GM13976 (cell line): ENCODE measurements at regions not wholly inside any gene's neighbourhood (a gene's known extent, or its start where the extent isn't known, plus 50 kb on each side); places are given as distances from the start of the nearest gene placed in this dataset.

Experiments
- DNase-seq: peaks from one replicate; pipeline ENCODE4 v3.0.0; 2012; ENCODE audit warnings: low spot score
- in situ Hi-C: fragments of 300-500 bp; cut with MboI; formaldehyde crosslinking; loops from one replicate; pipeline ENCODE4 v1.12.0; 2022; ENCODE audit warnings: low sequenced_read_pairs, mixed read lengths, inconsistent platforms; ENCODE audit not compliant: unreplicated experiment
- TF ChIP-seq, protein P1 (sequence below): IDR thresholded peaks from 2 replicates; pipeline ENCODE4 v1.5.1; 2012; ENCODE audit warnings: borderline replicate concordance, mild to moderate bottlenecking; ENCODE audit not compliant: insufficient read depth; ENCODE audit errors: extremely low read depth, missing control alignments, control extremely low read depth

DNA sequence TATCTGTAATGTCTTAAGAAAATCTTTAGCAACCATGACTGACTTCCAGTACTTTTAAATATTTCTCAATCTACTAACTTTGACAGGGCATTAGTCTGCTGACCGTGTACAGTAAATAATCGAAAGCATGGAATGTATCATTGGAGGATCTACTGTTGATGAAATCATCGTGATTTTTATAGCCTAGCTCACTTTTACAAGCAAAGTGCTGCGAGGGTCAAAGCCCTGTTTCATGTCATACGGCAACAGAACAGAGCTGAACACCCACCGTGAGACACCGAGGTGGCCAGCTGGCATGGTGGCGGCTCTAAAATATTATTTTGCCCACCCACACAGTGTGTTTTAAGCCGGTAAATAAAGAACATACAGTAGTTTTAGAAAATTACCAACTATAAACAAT, 679.3 kb downstream of the FAT4 start:
- in situ Hi-C loops: no loop called here
- no peak for DNase-seq
- TF ChIP-seq, protein P1, sequence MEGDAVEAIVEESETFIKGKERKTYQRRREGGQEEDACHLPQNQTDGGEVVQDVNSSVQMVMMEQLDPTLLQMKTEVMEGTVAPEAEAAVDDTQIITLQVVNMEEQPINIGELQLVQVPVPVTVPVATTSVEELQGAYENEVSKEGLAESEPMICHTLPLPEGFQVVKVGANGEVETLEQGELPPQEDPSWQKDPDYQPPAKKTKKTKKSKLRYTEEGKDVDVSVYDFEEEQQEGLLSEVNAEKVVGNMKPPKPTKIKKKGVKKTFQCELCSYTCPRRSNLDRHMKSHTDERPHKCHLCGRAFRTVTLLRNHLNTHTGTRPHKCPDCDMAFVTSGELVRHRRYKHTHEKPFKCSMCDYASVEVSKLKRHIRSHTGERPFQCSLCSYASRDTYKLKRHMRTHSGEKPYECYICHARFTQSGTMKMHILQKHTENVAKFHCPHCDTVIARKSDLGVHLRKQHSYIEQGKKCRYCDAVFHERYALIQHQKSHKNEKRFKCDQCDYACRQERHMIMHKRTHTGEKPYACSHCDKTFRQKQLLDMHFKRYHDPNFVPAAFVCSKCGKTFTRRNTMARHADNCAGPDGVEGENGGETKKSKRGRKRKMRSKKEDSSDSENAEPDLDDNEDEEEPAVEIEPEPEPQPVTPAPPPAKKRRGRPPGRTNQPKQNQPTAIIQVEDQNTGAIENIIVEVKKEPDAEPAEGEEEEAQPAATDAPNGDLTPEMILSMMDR: no peak

DNA sequence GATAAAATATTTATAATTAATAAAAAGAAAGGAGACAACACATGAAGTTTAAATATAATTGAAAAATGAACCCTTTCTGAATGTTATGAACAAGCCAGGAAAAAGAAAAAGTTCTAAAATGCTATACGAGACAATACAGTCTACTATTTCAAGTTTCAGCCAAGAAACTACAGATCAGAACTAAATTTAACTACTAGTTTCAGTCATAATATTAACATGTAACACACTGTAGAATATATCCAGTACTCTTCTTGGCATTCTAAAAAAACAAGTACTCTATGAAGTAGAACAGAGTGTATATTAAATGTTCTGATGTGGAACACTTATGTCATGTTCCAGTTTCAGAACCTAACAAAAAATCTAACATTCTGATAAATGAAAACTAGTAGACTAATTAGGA, 679.7 kb downstream of the FAT4 start:
- in situ Hi-C loops: no loop called here
- TF ChIP-seq, protein P1: no peak
- no peak for DNase-seq

DNA sequence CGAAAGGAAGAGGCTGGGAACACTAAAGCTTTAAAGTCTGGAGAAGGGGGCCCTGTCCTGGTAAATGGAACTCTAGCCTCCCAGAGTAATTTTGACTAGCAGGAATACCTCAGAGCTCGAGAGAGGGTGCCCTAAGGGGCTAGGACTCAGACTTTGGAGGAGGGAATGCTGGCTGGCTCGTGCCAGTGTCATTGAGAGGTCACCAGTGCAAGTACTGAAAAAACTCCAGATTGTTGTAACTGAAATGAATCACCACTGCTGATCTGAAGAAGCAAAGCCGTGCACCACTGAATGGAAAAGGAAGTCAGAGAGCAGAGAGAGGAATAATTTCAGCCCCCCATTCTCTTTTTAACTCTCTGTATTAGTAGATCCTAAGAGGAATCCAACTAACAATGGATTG, 690.2 kb downstream of the FAT4 start:
- TF ChIP-seq, protein P1: no peak
- in situ Hi-C loops: no loop called here
- DNase-seq: no peak

DNA sequence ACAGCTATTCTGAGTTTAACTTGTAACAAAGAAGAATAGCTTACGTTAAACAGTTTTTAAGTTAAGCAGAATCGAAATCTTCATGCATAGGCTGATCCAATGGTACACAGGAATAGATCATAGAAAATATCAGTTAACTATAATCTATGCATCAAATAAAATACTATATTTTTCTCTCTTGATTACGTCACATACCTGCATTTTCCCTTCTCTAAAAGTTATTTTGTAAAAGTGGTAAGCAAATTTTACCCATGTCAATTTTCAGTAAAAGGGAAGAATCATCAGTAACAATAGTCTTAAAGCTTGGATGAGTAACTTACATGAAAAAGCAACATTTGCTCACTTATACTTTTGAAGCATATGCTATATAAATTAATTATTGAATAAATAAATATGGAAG, 692.4 kb downstream of the FAT4 start:
- in situ Hi-C loops: no loop called here
- DNase-seq: no peak
- TF ChIP-seq, protein P1: no peak

DNA sequence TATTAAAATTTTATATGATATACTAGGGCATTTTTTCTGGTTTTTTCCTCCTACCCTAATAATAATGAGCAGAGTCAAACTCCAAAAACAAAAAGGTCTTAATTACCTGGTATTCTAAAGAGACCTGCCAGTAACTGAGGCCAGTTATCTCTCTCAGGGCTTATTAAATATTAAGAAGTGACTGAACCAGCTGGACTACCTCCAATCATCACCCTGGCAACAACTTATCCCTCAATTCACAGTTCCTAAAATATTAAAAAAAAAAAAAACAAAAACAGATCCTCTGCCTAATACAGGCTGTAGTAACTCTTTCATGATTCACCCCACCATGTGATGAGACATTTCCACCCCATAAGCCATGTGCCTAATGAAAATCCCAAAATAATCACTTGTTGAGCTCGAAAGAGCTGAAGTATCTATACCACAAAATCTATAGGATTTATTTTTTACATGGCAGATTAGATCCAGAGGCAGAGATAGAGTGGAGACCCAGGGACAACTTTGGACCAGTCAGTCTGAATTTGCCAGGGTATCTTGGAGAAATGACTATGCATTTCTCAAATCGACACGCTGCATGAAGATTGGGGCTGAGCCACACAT, 698.0 kb downstream of the FAT4 start:
- TF ChIP-seq, protein P1: no peak
- no peak for DNase-seq
- in situ Hi-C loops: no loop called here

DNA sequence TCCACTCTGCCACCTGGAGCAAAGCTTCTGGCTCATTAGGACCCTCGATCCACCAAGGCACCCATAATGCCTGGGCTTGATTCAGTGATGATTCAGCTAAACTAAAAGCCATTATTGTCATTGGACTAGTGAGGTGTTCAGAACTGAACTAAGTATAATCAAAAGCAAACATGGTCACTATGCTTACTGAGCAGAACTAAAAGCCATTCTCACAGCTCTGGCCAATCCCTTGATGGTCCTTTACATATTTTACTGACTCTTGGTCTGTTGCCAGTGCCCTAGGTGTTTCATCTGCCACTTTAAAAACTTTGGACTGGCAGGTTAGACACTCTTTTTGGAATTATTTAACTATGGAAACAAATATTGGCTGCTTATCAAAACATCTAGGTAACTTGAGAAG, 703.5 kb downstream of the FAT4 start:
- DNase-seq: no peak
- in situ Hi-C loops: no loop called here
- TF ChIP-seq, protein P1: no peak
